ENCODE measurements at regions not wholly inside any gene's neighbourhood (a gene's known extent, or its start where the extent isn't known, plus 50 kb on each side); places are given as distances from the start of the nearest gene placed in this dataset.

DNA sequence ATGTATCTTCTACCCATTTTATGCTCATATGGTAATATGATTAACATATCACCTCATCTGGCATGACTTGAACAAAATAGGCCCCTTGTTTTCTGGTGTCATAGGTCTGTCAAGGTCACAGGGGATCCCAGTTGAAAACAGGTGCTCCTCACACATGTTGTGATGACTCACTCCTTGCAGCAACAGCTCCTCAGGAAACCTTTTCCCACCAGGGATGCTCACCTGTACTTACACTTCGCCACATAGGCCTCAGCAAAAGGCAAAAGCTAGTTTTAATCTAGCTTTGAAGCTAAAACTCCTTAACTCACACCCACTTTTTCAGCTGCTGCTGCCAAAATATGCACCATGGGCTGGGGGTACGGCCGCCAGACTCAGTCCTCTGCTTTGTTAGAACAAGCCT, 110.0 kb upstream of the SOX21 start:
- Histone ChIP-seq H3K27ac (no peak overlapping the region), H3K9me3 (no peaks in the 10 kb centered on the region), H3K27me3 (no peaks in the 10 kb centered on the region), H3K36me3 (replicated peaks in 1 of 2; ENCODE audit: insufficient read depth in 1 of 2, low read depth in 2 of 2) (no peaks in the 10 kb centered on the region), H3K4me3 (no peak overlapping the region), H3K4me1 (no peaks in the 10 kb centered on the region)
- no peak for ATAC-seq
- no peak for DNase-seq
- 59 to 71% methylated on average over 3 of the region's 3 CpGs for WGBS, 2 donors
- TF ChIP-seq POLR2A (IDR thresholded peaks at IDR 0.05) (no peak), CTCF (IDR thresholded peaks at IDR 0.05) (no peak)
- intact Hi-C loops (cut with DNase I) = no loop called here

GRCh38 chr13:94816256-94816655, 103.9 kb upstream of the SOX21 start:
- ATAC-seq (no peak), DNase-seq (no peak)
- Histone ChIP-seq H3K4me3 (no peak overlapping the region), H3K36me3 (replicated peaks in 1 of 2; ENCODE audit: insufficient read depth in 1 of 2, low read depth in 2 of 2) (no peaks in the 10 kb centered on the region), H3K9me3 (no peaks in the 10 kb centered on the region), H3K27me3 (no peaks in the 10 kb centered on the region), H3K27ac (no peak overlapping the region), H3K4me1 (no peaks in the 10 kb centered on the region)
- intact Hi-C loops (cut with DNase I) = no loop called here
- no peak for TF ChIP-seq POLR2A (IDR thresholded peaks at IDR 0.05)
- TF ChIP-seq CTCF (IDR thresholded peaks at IDR 0.05) = no peak
- 94 to 96% methylated on average over 7 of the region's 7 CpGs for WGBS, 2 donors

DNA sequence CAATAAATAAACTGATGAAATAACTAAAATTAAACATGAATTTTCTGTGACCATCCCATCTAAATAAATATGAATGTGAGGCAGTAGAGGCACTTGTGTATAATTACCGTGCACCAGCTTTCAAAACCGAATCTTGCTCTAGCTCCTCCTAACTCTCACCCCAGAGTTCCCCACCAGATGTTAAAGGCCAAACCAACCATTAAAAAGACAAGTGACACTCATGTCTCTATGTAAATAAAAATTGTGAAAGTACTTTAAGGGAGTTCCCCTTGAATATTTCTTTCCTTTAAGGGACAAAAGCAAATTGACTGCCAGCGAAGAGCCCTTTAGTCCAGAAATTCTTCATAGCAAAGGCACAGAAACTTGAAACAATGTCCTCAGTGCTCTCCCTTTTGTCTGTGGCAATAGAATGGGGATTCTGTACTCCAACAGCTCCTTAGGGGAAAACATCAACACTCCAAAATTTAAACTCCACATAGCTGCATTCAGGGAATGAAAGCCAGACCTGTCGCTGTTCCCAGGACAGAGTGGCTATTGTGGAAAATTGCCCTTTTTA, 101.7 kb upstream of the SOX21 start:
- no peak for DNase-seq
- Histone ChIP-seq H3K27ac (no peak overlapping the region), H3K9me3 (no peaks in the 10 kb centered on the region), H3K27me3 (no peaks in the 10 kb centered on the region), H3K36me3 (replicated peaks in 1 of 2; ENCODE audit: insufficient read depth in 1 of 2, low read depth in 2 of 2) (no peaks in the 10 kb centered on the region), H3K4me1 (no peaks in the 10 kb centered on the region), H3K4me3 (no peak overlapping the region)
- 91 to 98% methylated on average over 4 of the region's 4 CpGs for WGBS, 2 donors
- intact Hi-C loops (cut with DNase I) = no loop called here
- ATAC-seq = no peak
- no peak for TF ChIP-seq CTCF (IDR thresholded peaks at IDR 0.05)
- TF ChIP-seq POLR2A (IDR thresholded peaks at IDR 0.05) = no peak

DNA sequence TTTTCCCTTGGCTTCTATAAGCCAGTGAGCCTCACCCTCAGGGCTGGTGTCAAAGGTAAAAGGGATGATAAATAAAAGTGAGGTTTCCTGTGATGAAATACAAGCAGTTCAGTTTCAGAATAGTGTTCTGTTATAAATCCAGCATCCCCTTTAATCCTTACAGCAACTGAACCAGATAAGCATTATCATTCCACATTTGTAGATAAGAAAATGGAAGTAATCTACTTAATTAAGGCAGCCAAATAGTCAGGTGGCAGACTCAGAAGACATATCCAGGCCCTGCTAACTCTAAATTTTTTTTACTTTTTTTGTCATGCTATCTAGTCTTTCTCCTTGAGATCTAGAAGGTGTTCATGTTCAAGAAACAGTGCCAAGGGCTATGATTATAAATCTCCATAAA, 99.4 kb upstream of the SOX21 start:
- H3K4me1 ChIP-seq = no peaks in the 10 kb centered on the region
- intact Hi-C loops (cut with DNase I) = no loop called here
- no peak for TF ChIP-seq POLR2A (IDR thresholded peaks at IDR 0.05)

DNA sequence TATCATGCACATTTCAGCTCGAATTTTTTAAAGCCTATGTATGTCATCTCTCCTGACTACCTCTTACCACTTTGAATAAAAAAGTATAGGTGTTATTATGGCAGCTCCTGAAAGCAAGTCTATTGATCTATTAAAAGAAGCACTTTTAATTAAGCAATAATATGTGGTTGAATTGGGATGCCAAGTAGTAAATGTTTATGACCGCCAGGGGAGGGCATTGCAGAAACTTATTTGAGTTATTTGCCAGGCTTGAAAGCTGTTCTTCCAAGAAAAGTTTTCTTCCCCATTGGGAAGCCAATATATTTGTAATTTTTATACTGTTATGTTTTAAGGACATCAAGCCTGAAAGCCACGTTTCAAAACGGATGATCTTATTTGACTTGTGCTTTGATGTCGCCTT, 88.1 kb upstream of the SOX21 start:
- no peak overlapping the region for H3K4me3 ChIP-seq
- no peaks in the 10 kb centered on the region for H3K36me3 ChIP-seq (replicated peaks in 1 of 2; ENCODE audit: insufficient read depth in 1 of 2, low read depth in 2 of 2)
- intact Hi-C loops (cut with DNase I) = no loop called here
- H3K4me1 ChIP-seq = no peaks in the 10 kb centered on the region
- WGBS, 2 donors = 58 to 63% methylated on average over 5 of the region's 5 CpGs
- no peak overlapping the region for H3K27ac ChIP-seq
- no peak for TF ChIP-seq CTCF (IDR thresholded peaks at IDR 0.05)
- TF ChIP-seq POLR2A (IDR thresholded peaks at IDR 0.05) = no peak
- no peaks in the 10 kb centered on the region for H3K27me3 ChIP-seq
- no peaks in the 10 kb centered on the region for H3K9me3 ChIP-seq
- DNase-seq (no peak), ATAC-seq (no peak)

More for the DNA sequence above, 99.4 kb upstream of the SOX21 start:
- no peak overlapping the region for H3K27ac ChIP-seq
- H3K36me3 ChIP-seq (replicated peaks in 1 of 2; ENCODE audit: insufficient read depth in 1 of 2, low read depth in 2 of 2) = no peaks in the 10 kb centered on the region
- ATAC-seq = no peak
- no peak overlapping the region for H3K4me3 ChIP-seq
- no peaks in the 10 kb centered on the region for H3K27me3 ChIP-seq
- no peaks in the 10 kb centered on the region for H3K9me3 ChIP-seq
- no peak for DNase-seq
